ENCODE measurements at regions not wholly inside any gene's neighbourhood (a gene's known extent, or its start where the extent isn't known, plus 50 kb on each side); places are given as distances from the start of the nearest gene placed in this dataset.

GRCh38 chr15:81056304-81056703, 55.6 kb downstream of the TLNRD1 start:
- no peak for TF ChIP-seq CTCF (IDR thresholded peaks at IDR 0.05)
- TF ChIP-seq POLR2A (IDR thresholded peaks at IDR 0.05; ENCODE audit: low read depth) = no peak
- TF ChIP-seq POLR2AphosphoS5 (IDR thresholded peaks at IDR 0.05) = no peak
- TF ChIP-seq EP300 (IDR thresholded peaks at IDR 0.05) = no peak
